Keratinocyte (primary cell): ENCODE measurements at regions not wholly inside any gene's neighbourhood (a gene's known extent, or its start where the extent isn't known, plus 50 kb on each side); places are given as distances from the start of the nearest gene placed in this dataset.

Source experiments
- DNase-seq: peaks from one replicate; pipeline ENCODE4 v3.0.0-alpha.2; 2011; ENCODE audit warnings: low read depth, missing footprints, low spot score
- FAIRE-seq: peaks from 2 replicates; lab custom pipeline; 2011; peaks lifted over from hg19 to GRCh38; lab: Jason Lieb, UNC
- H2AFZ ChIP-seq: 2 replicates; pipeline ENCODE4 v1.6.0; 2012; ENCODE audit warnings: low read length, control low read depth, inconsistent platforms; ENCODE audit not compliant: control insufficient read depth
- H3K27ac ChIP-seq: 2 replicates; pipeline ENCODE4 v1.5.1; 2011; ENCODE audit warnings: low read length; ENCODE audit not compliant: control insufficient read depth, insufficient read depth
- H3K27me3 ChIP-seq: 3 replicates; pipeline ENCODE4 v1.6.0; 2011; ENCODE audit warnings: low read length; ENCODE audit not compliant: control insufficient read depth, insufficient read depth; ENCODE audit errors: extremely low read depth
- H3K36me3 ChIP-seq, 2 experiments: 2 replicates in 1 of 2; 3 replicates in 1 of 2; pipeline ENCODE4 v1.5.1; 2011; ENCODE audit warnings: low read length in 2 of 2, mild to moderate bottlenecking in 1 of 2; ENCODE audit not compliant: control insufficient read depth in 2 of 2, insufficient read depth in 2 of 2; ENCODE audit errors: extremely low read depth in 1 of 2
- H3K4me1 ChIP-seq: 3 replicates; pipeline ENCODE4 v1.5.1; 2011; ENCODE audit warnings: low read length; ENCODE audit not compliant: control insufficient read depth, insufficient read depth; ENCODE audit errors: extremely low read depth
- H3K4me2 ChIP-seq: 3 replicates; pipeline ENCODE4 v1.6.0; 2011; ENCODE audit warnings: low read depth, low read length; ENCODE audit not compliant: control insufficient read depth, insufficient read depth; ENCODE audit errors: extremely low read depth
- H3K4me3 ChIP-seq, 3 experiments: fragments of 200-600 bp in 1 of 3; sonication (generic) in 1 of 3; 2 replicates in 2 of 3; 3 replicates in 1 of 3; pipeline ENCODE4 v1.5.1; 2011 to 2016; ENCODE audit warnings: low read length in 3 of 3, mild to moderate bottlenecking in 3 of 3, control low read depth in 2 of 3, inconsistent platforms in 1 of 3, low read depth in 1 of 3, mixed read lengths in 1 of 3, mixed run types in 1 of 3, moderate library complexity in 1 of 3; ENCODE audit not compliant: control insufficient read depth in 2 of 3, insufficient read depth in 2 of 3; ENCODE audit errors: extremely low read depth in 1 of 3
- H3K79me2 ChIP-seq: 2 replicates; pipeline ENCODE4 v1.6.0; 2012; ENCODE audit warnings: low read length; ENCODE audit not compliant: control insufficient read depth, insufficient read depth
- H3K9ac ChIP-seq: 3 replicates; pipeline ENCODE4 v1.6.0; 2011; ENCODE audit warnings: low read length; ENCODE audit not compliant: control insufficient read depth, insufficient read depth; ENCODE audit errors: extremely low read depth
- H3K9me1 ChIP-seq: 3 replicates; pipeline ENCODE4 v1.6.0; 2011; ENCODE audit warnings: low read length; ENCODE audit not compliant: control insufficient read depth, insufficient read depth; ENCODE audit errors: extremely low read depth
- H3K9me3 ChIP-seq: 2 replicates; pipeline ENCODE4 v1.5.1; 2012; ENCODE audit warnings: low read depth, low read length; ENCODE audit not compliant: control insufficient read depth
- H4K20me1 ChIP-seq: 3 replicates; pipeline ENCODE4 v1.6.0; 2011; ENCODE audit warnings: low read length; ENCODE audit not compliant: control insufficient read depth, insufficient read depth; ENCODE audit errors: extremely low read depth
- CTCF ChIP-seq, 3 experiments: IDR thresholded peaks in 1 of 3; conservative IDR thresholded peaks in 1 of 3; optimal IDR thresholded peaks in 1 of 3; 2 replicates in 2 of 3; 3 replicates in 1 of 3; pipeline versions ENCODE3 to v1.5.1; 2011; ENCODE audit warnings: low read length in 3 of 3, mild to moderate bottlenecking in 3 of 3, moderate library complexity in 2 of 3, control low read depth in 1 of 3, inconsistent platforms in 1 of 3; ENCODE audit not compliant: insufficient read depth in 2 of 3; ENCODE audit errors: extremely low read depth in 1 of 3
- EZH2 ChIP-seq: IDR thresholded peaks from one replicate; pipeline ENCODE4 v1.6.1; 2012; ENCODE audit warnings: inconsistent platforms, mild to moderate bottlenecking, low read length, moderate library complexity
- dilution Hi-C: fragments of 300-500 bp; cut with MboI; formaldehyde crosslinking; loops from one replicate; pipeline ENCODE4 v1.7.0; 2020; ENCODE audit warnings: low sequenced_read_pairs; ENCODE audit not compliant: extremely low pct_ligation_motif_present

- H2AFZ ChIP-seq: no peak overlapping the region
- no peaks in the 10 kb centered on the region for H3K36me3 ChIP-seq
- H3K9me1 ChIP-seq: no peaks in the 10 kb centered on the region
- TF ChIP-seq EZH2: no peak
- TF ChIP-seq CTCF (optimal IDR thresholded peaks at IDR 0.05 in 1 of 3, IDR thresholded peaks at IDR 0.05 in 1 of 3, conservative IDR thresholded peaks at IDR 0.05 in 1 of 3; ENCODE audit: extremely low read depth in 1 of 3, insufficient read depth in 2 of 3, low read length in 3 of 3): no peak
- dilution Hi-C loops: no loop called here
- peaks cover 1% of the 10 kb centered on the region for H3K27me3 ChIP-seq
- no peak overlapping the region for H3K4me3 ChIP-seq
- no peaks in the 10 kb centered on the region for H3K4me1 ChIP-seq
- no peak overlapping the region for H3K27ac ChIP-seq
- no peak for DNase-seq
- H3K9me3 ChIP-seq: no peaks in the 10 kb centered on the region
- FAIRE-seq: no peak
- no peak overlapping the region for H3K4me2 ChIP-seq
- no peaks in the 10 kb centered on the region for H4K20me1 ChIP-seq
- no peaks in the 10 kb centered on the region for H3K79me2 ChIP-seq
- H3K9ac ChIP-seq: no peak overlapping the region
Measured at GRCh38 chr12:115762936-115763335, 514.6 kb downstream of the MED13L start.

GRCh38 chr12:115761784-115762183 lies 515.7 kb downstream of the MED13L start:
- no peaks in the 10 kb centered on the region for H3K36me3 ChIP-seq
- dilution Hi-C loops: no loop called here

More at GRCh38 chr12:115761784-115762183, 515.7 kb downstream of the MED13L start:
- H3K9me3 ChIP-seq: no peaks in the 10 kb centered on the region
- H3K4me2 ChIP-seq: no peak overlapping the region
- H3K4me1 ChIP-seq: no peaks in the 10 kb centered on the region
- H3K9me1 ChIP-seq: no peaks in the 10 kb centered on the region
- FAIRE-seq (no peak), DNase-seq (no peak)
- no peaks in the 10 kb centered on the region for H3K79me2 ChIP-seq
- peaks cover 6% of the 10 kb centered on the region for H3K27me3 ChIP-seq
- H3K27ac ChIP-seq: no peak overlapping the region
- H3K4me3 ChIP-seq: no peak overlapping the region
- H2AFZ ChIP-seq: no peak overlapping the region
- no peak overlapping the region for H3K9ac ChIP-seq
- TF ChIP-seq EZH2 (no peak), CTCF (optimal IDR thresholded peaks at IDR 0.05 in 1 of 3, IDR thresholded peaks at IDR 0.05 in 1 of 3, conservative IDR thresholded peaks at IDR 0.05 in 1 of 3; ENCODE audit: extremely low read depth in 1 of 3, insufficient read depth in 2 of 3, low read length in 3 of 3) (no peak)
- no peaks in the 10 kb centered on the region for H4K20me1 ChIP-seq
